ENCODE measurements at regions not wholly inside any gene's neighbourhood (a gene's known extent, or its start where the extent isn't known, plus 50 kb on each side); places are given as distances from the start of the nearest gene placed in this dataset.

DNA sequence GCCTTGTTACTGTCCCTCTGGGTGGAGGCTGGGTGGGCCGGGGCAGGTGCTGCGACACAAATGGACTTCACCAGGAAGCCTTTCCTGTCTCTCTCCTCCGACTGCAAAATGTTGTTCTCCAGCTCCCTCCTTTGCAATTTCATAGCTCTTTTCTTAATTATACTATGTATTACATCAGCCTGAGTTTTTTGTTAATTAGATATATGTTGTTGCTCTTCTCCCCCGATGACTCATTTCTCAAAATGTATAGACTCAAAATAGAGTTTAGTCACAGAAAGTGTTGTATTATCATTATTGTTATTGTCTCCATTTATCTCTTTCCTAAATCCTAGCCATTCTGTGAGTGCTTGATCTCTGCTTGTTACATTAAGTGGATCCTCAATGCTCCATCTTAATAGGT is 122.4 kb upstream of the OSMR start:
- TF ChIP-seq, protein P1, sequence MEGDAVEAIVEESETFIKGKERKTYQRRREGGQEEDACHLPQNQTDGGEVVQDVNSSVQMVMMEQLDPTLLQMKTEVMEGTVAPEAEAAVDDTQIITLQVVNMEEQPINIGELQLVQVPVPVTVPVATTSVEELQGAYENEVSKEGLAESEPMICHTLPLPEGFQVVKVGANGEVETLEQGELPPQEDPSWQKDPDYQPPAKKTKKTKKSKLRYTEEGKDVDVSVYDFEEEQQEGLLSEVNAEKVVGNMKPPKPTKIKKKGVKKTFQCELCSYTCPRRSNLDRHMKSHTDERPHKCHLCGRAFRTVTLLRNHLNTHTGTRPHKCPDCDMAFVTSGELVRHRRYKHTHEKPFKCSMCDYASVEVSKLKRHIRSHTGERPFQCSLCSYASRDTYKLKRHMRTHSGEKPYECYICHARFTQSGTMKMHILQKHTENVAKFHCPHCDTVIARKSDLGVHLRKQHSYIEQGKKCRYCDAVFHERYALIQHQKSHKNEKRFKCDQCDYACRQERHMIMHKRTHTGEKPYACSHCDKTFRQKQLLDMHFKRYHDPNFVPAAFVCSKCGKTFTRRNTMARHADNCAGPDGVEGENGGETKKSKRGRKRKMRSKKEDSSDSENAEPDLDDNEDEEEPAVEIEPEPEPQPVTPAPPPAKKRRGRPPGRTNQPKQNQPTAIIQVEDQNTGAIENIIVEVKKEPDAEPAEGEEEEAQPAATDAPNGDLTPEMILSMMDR (IDR thresholded peaks at IDR 0.05) = no peak
- no peak for TF ChIP-seq POLR2A (IDR thresholded peaks at IDR 0.05)

Data from breast epithelium (tissue), 3 donors.